ENCODE measurements at regions not wholly inside any gene's neighbourhood (a gene's known extent, or its start where the extent isn't known, plus 50 kb on each side); places are given as distances from the start of the nearest gene placed in this dataset.

DNA sequence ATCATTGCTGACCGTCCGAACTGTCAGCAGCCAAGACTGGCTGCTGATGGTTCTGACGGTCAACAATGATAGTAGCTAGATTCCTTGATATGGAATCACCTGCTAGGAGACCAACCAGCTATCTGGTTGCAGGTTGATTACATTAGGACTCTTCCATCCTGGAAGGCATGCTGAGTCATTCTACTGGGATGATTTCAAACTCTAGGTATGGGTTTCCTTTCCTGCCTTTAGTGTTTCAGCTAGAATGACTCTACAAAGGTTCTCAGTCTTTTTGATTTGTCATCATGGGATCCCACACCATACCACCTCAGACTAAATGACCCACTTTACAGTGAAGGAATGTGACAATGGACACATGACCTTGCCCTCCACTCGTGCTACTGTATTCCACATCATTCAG, 138.1 kb upstream of the KL start:
- H3K9me3 Mint-ChIP-seq: no peaks in the 10 kb centered on the region
- DNase-seq: no peak

More for the DNA sequence above, 138.1 kb upstream of the KL start:
- no peaks in the 10 kb centered on the region for H3K79me1 ChIP-seq (ENCODE audit: insufficient read depth, low read depth, low read length, poor library complexity, severe bottlenecking)
- no peak overlapping the region for H3K56ac ChIP-seq (ENCODE audit: insufficient read length, low read depth, low read length)
- H3K23ac ChIP-seq (ENCODE audit: insufficient read length, low read depth, low read length): no peak overlapping the region
- no peak overlapping the region for H3K9ac ChIP-seq (ENCODE audit: extremely low read depth, insufficient read length, low read length)
- H4K5ac ChIP-seq (ENCODE audit: insufficient read length, low read depth, low read length): no peak overlapping the region
- no peaks in the 10 kb centered on the region for H3K23me2 ChIP-seq (ENCODE audit: insufficient read length, low read depth, low read length, poor library complexity, severe bottlenecking)
- no peak overlapping the region for H4K8ac ChIP-seq (replicated peaks; ENCODE audit: insufficient read length, low read depth, low read length)
- H3K14ac ChIP-seq (ENCODE audit: insufficient read depth, low read length): no peak overlapping the region
- Mint-ChIP-seq H3K27me3 (ENCODE audit: low read depth) (peaks cover 2% of the 10 kb centered on the region), H3K4me1 (no peaks in the 10 kb centered on the region), H3K36me3 (ENCODE audit: insufficient read depth in 1 of 3, low read depth in 3 of 3) (no peaks in the 10 kb centered on the region), H3K27ac (no peak overlapping the region; a peak in 1 of 7 replicates), H3K4me3 (no peak overlapping the region)
- no peak overlapping the region for H2BK120ac ChIP-seq (ENCODE audit: low read depth, low read length, poor library complexity, severe bottlenecking)
- no peak overlapping the region for H2AK5ac ChIP-seq (ENCODE audit: insufficient read length, low read length)
- H3K18ac ChIP-seq (ENCODE audit: insufficient read length, low read depth, low read length): no peak overlapping the region
- no peak overlapping the region for H2BK12ac ChIP-seq (ENCODE audit: insufficient read length, low read depth, low read length)
- no peak overlapping the region for H3T11ph ChIP-seq (ENCODE audit: low read length)
- no peak overlapping the region for H2BK5ac ChIP-seq (ENCODE audit: insufficient read length, low read length)
- no peaks in the 10 kb centered on the region for H4K20me1 ChIP-seq (ENCODE audit: control insufficient read depth, insufficient read depth, insufficient read length)
- no peak overlapping the region for H3K4me2 ChIP-seq (ENCODE audit: insufficient read depth, insufficient read length, low read length)
- no peak overlapping the region for H2AFZ ChIP-seq (ENCODE audit: low read length)
- no peak overlapping the region for H3K4ac ChIP-seq (ENCODE audit: low read depth, low read length)
- H3K79me2 ChIP-seq (ENCODE audit: insufficient read depth, low read length): no peaks in the 10 kb centered on the region
- TF ChIP-seq, protein P1, sequence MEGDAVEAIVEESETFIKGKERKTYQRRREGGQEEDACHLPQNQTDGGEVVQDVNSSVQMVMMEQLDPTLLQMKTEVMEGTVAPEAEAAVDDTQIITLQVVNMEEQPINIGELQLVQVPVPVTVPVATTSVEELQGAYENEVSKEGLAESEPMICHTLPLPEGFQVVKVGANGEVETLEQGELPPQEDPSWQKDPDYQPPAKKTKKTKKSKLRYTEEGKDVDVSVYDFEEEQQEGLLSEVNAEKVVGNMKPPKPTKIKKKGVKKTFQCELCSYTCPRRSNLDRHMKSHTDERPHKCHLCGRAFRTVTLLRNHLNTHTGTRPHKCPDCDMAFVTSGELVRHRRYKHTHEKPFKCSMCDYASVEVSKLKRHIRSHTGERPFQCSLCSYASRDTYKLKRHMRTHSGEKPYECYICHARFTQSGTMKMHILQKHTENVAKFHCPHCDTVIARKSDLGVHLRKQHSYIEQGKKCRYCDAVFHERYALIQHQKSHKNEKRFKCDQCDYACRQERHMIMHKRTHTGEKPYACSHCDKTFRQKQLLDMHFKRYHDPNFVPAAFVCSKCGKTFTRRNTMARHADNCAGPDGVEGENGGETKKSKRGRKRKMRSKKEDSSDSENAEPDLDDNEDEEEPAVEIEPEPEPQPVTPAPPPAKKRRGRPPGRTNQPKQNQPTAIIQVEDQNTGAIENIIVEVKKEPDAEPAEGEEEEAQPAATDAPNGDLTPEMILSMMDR (conservative IDR thresholded peaks at IDR 0.05): no peak
- no peak overlapping the region for H3K27ac ChIP-seq (ENCODE audit: insufficient read length, low read depth, low read length)
- H3K27me3 ChIP-seq (ENCODE audit: insufficient read depth, low read length): no peaks in the 10 kb centered on the region
- WGBS (ENCODE audit: extremely low coverage, insufficient read length, low lambda C conversion rate): no CpG with 5 or more reads among the region's 4 CpGs
- H2BK15ac ChIP-seq (ENCODE audit: low read depth, low read length): no peak overlapping the region
- no peaks in the 10 kb centered on the region for H3K9me3 ChIP-seq (ENCODE audit: control insufficient read depth, low read depth, low read length)
- no peak overlapping the region for H4K91ac ChIP-seq (ENCODE audit: insufficient read length, low read depth, low read length)
- H3K4me1 ChIP-seq (ENCODE audit: insufficient read depth, low read length): no peaks in the 10 kb centered on the region
- no peak overlapping the region for H2BK20ac ChIP-seq (ENCODE audit: low read depth, low read length, poor library complexity, severe bottlenecking)

All from H9 (cell line).